ENCODE measurements at regions not wholly inside any gene's neighbourhood (a gene's known extent, or its start where the extent isn't known, plus 50 kb on each side); places are given as distances from the start of the nearest gene placed in this dataset.

DNA sequence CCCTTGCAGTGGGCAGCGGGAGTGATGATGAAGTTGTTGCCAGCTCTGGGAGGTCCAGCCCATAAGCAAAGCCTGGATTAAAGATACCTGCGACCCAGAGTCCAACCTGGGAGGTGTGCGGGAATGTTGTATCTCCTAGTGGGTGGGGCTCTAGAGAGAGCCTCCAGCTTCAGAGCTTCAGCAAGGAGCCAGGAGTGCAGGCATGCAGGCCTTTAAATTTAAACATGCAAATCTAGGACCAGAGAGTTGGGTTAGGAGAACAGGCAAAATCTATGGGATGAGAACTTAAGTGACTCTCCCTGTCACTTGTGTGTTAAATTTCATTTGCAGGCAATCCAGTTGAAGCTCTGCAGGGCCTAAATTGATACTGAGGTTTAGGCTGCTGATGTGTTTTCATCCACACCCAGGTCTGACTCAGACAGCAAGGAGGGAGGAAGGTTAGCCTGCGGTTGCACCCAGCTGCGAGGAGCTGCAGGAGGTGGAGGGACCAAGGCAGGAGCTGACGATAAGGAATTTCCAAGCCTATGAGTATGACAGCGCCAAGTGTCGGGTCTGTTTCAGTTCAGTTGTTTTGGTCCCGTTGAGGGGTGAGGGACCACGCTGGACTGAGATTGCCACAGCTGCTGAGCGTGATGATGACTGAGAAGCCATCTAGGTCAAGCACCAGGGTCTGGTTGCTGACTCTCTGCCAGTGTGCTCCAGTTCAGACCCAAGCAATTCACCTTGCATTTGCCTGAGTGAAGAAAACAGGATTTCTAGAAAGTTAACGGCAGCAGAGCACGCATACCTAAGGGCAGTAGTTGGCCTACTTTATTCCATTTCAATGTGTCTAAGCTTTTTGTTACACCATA is 243.0 kb downstream of the ICE1 start:
- no peak for DNase-seq (ENCODE audit: low read depth)
- no peak for TF ChIP-seq CTCF (IDR thresholded peaks at IDR 0.05; ENCODE audit: insufficient read depth, low read depth, low read length, missing control alignments)
- no peak overlapping the region for H3K4me3 ChIP-seq (ENCODE audit: low read depth, low read length)

DNA sequence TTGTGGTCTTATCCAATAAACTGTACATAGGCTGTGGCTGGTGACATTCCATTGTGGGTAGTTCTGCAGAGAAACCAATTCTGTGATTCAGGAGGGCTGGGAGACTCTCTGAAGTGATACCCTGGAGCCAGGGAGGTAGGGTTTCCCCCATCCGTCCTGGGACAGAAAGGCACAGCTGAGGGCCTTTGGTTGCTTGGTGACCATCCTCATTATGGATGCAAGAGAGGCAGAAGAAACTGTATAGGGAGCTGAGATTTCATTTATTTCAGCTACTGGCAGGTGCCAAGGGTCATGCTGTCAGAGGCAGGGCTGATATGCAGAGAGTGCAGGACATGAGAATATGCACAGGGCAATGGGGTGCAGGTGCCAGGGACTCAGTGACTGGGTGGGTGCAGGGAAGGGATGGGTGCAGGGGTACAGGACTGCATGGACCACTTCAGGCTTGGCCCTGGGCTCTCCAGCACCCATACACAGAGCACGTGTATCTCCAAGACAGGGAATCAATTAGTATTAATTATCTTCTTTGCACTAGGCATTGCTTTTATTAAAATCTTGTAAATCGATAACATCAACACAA is 236.5 kb downstream of the ICE1 start:
- no peak for DNase-seq (ENCODE audit: low read depth)
- H3K4me3 ChIP-seq (ENCODE audit: low read depth, low read length): no peak overlapping the region
- TF ChIP-seq CTCF (IDR thresholded peaks at IDR 0.05; ENCODE audit: insufficient read depth, low read depth, low read length, missing control alignments): no peak

DNA sequence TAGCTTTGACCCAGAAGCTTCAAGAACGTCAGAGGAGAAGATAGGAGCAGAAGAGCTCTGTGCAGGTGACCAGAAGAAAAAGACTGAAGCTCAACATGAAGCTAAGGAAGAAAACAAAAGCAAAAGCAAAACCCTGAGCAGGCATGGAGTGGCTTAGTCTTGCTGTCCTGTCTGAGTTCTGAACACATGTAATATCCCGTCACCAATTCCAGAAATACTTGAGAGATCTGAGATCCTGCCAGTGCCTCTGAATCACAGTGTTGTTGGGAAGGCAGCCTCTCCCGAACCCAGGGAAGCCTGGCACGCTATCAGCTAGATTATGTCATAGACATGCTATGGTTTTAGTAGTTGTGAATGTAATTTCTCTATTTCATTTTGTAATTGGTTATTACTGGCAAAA is 235.7 kb downstream of the ICE1 start:
- DNase-seq (ENCODE audit: low read depth): peak; percentile 19
- no peak overlapping the region for H3K4me3 ChIP-seq (ENCODE audit: low read depth, low read length)
- TF ChIP-seq CTCF (IDR thresholded peaks at IDR 0.05; ENCODE audit: insufficient read depth, low read depth, low read length, missing control alignments): no peak

GRCh38 chr5:5652181-5652580 is 229.7 kb downstream of the ICE1 start:
- DNase-seq (ENCODE audit: low read depth): no peak
- H3K4me3 ChIP-seq (ENCODE audit: low read depth, low read length): no peak overlapping the region
- TF ChIP-seq CTCF (IDR thresholded peaks at IDR 0.05; ENCODE audit: insufficient read depth, low read depth, low read length, missing control alignments): no peak

DNA sequence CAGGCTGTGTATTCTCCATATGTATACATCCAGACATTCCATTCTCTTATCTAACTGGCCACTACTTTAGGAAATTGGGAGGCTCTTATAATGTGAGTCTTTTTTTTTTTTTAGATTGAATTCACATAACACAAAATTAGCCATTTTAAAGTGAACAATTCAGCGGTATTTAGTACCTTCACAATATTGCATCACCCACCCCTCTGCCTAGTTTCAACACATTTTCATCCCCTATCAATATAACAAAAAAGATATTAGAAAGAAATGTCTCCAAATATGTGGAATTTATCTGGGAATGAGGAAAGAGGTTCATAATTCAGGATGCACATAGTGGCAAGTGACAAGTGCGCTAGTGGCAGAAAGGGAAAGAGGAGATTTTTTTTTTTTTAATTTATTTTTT is 228.5 kb downstream of the ICE1 start:
- no peak for DNase-seq (ENCODE audit: low read depth)
- no peak for TF ChIP-seq CTCF (IDR thresholded peaks at IDR 0.05; ENCODE audit: insufficient read depth, low read depth, low read length, missing control alignments)
- no peak overlapping the region for H3K4me3 ChIP-seq (ENCODE audit: low read depth, low read length)

GRCh38 chr5:5650242-5650641 is 227.8 kb downstream of the ICE1 start:
- H3K4me3 ChIP-seq (ENCODE audit: low read depth, low read length): no peak overlapping the region
- DNase-seq (ENCODE audit: low read depth): no peak
- no peak for TF ChIP-seq CTCF (IDR thresholded peaks at IDR 0.05; ENCODE audit: insufficient read depth, low read depth, low read length, missing control alignments)
